ENCODE measurements at regions not wholly inside any gene's neighbourhood (a gene's known extent, or its start where the extent isn't known, plus 50 kb on each side); places are given as distances from the start of the nearest gene placed in this dataset.

- TF ChIP-seq CTCF (IDR thresholded peaks at IDR 0.05), result no peak
- no peak for DNase-seq (ENCODE audit: low spot score)
These were observed 367.3 kb downstream of the DUSP6 start for GRCh38 chr12:88985011-88985410.

GRCh38 chr12:88982694-88983093 is 369.6 kb downstream of the DUSP6 start:
- no peaks in the 10 kb centered on the region for H3K9me3 ChIP-seq
- no peak overlapping the region for H3K4me3 ChIP-seq
- ATAC-seq (ENCODE audit: insufficient number of reproducible peaks, low FRiP score, low read depth) (no peak), DNase-seq (ENCODE audit: low spot score) (no peak)
- peaks cover 0 to 12% of the 10 kb centered on the region in 2 donors for H3K4me1 ChIP-seq (ENCODE audit: control insufficient read depth in 1 of 2, low read depth in 2 of 2)
- no peak overlapping the region for H3K27ac ChIP-seq
- no peak for TF ChIP-seq CTCF (IDR thresholded peaks at IDR 0.05)
- H3K36me3 ChIP-seq, result no peaks in the 10 kb centered on the region
- no peaks in the 10 kb centered on the region for H3K27me3 ChIP-seq (replicated peaks; ENCODE audit: insufficient read depth)

More at GRCh38 chr12:88985011-88985410, 367.3 kb downstream of the DUSP6 start:
- Histone ChIP-seq H3K4me1 (ENCODE audit: control insufficient read depth in 1 of 2, low read depth in 2 of 2) (peaks cover 0 to 12% of the 10 kb centered on the region in 2 donors), H3K9me3 (no peaks in the 10 kb centered on the region), H3K27ac (no peak overlapping the region), H3K27me3 (replicated peaks; ENCODE audit: insufficient read depth) (no peaks in the 10 kb centered on the region), H3K4me3 (no peak overlapping the region), H3K36me3 (no peaks in the 10 kb centered on the region)
- ATAC-seq (ENCODE audit: insufficient number of reproducible peaks, low FRiP score, low read depth), result no peak

GRCh38 chr12:88977115-88977514 is 375.2 kb downstream of the DUSP6 start:
- ATAC-seq (ENCODE audit: insufficient number of reproducible peaks, low FRiP score, low read depth) (no peak), DNase-seq (ENCODE audit: low spot score) (no peak)
- no peaks in the 10 kb centered on the region for H3K4me1 ChIP-seq (ENCODE audit: control insufficient read depth in 1 of 2, low read depth in 2 of 2)

GRCh38 chr12:88973998-88974397 is 378.3 kb downstream of the DUSP6 start:
- no peaks in the 10 kb centered on the region for H3K36me3 ChIP-seq
- no peaks in the 10 kb centered on the region for H3K9me3 ChIP-seq
- DNase-seq (ENCODE audit: low spot score) (no peak), ATAC-seq (ENCODE audit: insufficient number of reproducible peaks, low FRiP score, low read depth) (no peak)
- H3K4me3 ChIP-seq, result no peak overlapping the region
- no peaks in the 10 kb centered on the region for H3K27me3 ChIP-seq (replicated peaks; ENCODE audit: insufficient read depth)
- TF ChIP-seq CTCF (IDR thresholded peaks at IDR 0.05), result no peak
- H3K27ac ChIP-seq, result no peak overlapping the region
- H3K4me1 ChIP-seq (ENCODE audit: control insufficient read depth in 1 of 2, low read depth in 2 of 2), result no peaks in the 10 kb centered on the region

More at GRCh38 chr12:88977115-88977514, 375.2 kb downstream of the DUSP6 start:
- H3K27me3 ChIP-seq (replicated peaks; ENCODE audit: insufficient read depth), result no peaks in the 10 kb centered on the region
- no peaks in the 10 kb centered on the region for H3K36me3 ChIP-seq
- H3K4me3 ChIP-seq, result no peak overlapping the region
- H3K9me3 ChIP-seq, result no peaks in the 10 kb centered on the region
- no peak overlapping the region for H3K27ac ChIP-seq
- no peak for TF ChIP-seq CTCF (IDR thresholded peaks at IDR 0.05)

- H3K9me3 ChIP-seq, result no peaks in the 10 kb centered on the region
- no peaks in the 10 kb centered on the region for H3K4me1 ChIP-seq (ENCODE audit: control insufficient read depth in 1 of 2, low read depth in 2 of 2)
- DNase-seq (ENCODE audit: low spot score), result no peak
- H3K27me3 ChIP-seq (replicated peaks; ENCODE audit: insufficient read depth), result no peaks in the 10 kb centered on the region
- TF ChIP-seq CTCF (IDR thresholded peaks at IDR 0.05), result no peak
- H3K4me3 ChIP-seq, result no peak overlapping the region
- no peaks in the 10 kb centered on the region for H3K36me3 ChIP-seq
- ATAC-seq (ENCODE audit: insufficient number of reproducible peaks, low FRiP score, low read depth), result no peak
- H3K27ac ChIP-seq, result no peak overlapping the region
These were observed 381.6 kb downstream of the DUSP6 start for GRCh38 chr12:88970740-88971139.

All from thoracic aorta (tissue), 2 donors.